ENCODE measurements at regions not wholly inside any gene's neighbourhood (a gene's known extent, or its start where the extent isn't known, plus 50 kb on each side); places are given as distances from the start of the nearest gene placed in this dataset.
"Not testable (repeated sequence)": the region's sequence is repeated elsewhere in the genome, so short reads cannot be mapped to it uniquely, and the experiment has no call there.

GRCh38 chr4:66482186-66482585, 811.9 kb upstream of the EPHA5 start:
- in situ Hi-C loops (cut with HindIII; ENCODE audit: low sequenced_read_pairs), result no loop called here

GRCh38 chr4:66475596-66475995, 805.3 kb upstream of the EPHA5 start:
- in situ Hi-C loops (cut with HindIII; ENCODE audit: low sequenced_read_pairs), result no loop called here

GRCh38 chr4:66465111-66465510, 794.8 kb upstream of the EPHA5 start:
- in situ Hi-C loops (cut with HindIII; ENCODE audit: low sequenced_read_pairs), result no loop called here

- in situ Hi-C loops (cut with HindIII; ENCODE audit: low sequenced_read_pairs), result not testable (repeated sequence)
Measured at GRCh38 chr4:66462890-66463289, 792.6 kb upstream of the EPHA5 start.

GRCh38 chr4:66451741-66452140, 781.5 kb upstream of the EPHA5 start:
- in situ Hi-C loops (cut with HindIII; ENCODE audit: low sequenced_read_pairs), result no loop called here

GRCh38 chr4:66443008-66443407, 772.7 kb upstream of the EPHA5 start:
- in situ Hi-C loops (cut with HindIII; ENCODE audit: low sequenced_read_pairs), result no loop called here

- in situ Hi-C loops (cut with HindIII; ENCODE audit: low sequenced_read_pairs), result no loop called here
Measured at GRCh38 chr4:66439508-66439907, 769.2 kb upstream of the EPHA5 start.

GRCh38 chr4:66433706-66434105, 763.4 kb upstream of the EPHA5 start:
- in situ Hi-C loops (cut with HindIII; ENCODE audit: low sequenced_read_pairs), result no loop called here

GRCh38 chr4:66430856-66431255, 760.6 kb upstream of the EPHA5 start:
- in situ Hi-C loops (cut with HindIII; ENCODE audit: low sequenced_read_pairs), result no loop called here

- in situ Hi-C loops (cut with HindIII; ENCODE audit: low sequenced_read_pairs), result no loop called here
Measured at GRCh38 chr4:66429276-66429675, 759.0 kb upstream of the EPHA5 start.

- in situ Hi-C loops (cut with HindIII; ENCODE audit: low sequenced_read_pairs), result no loop called here
Measured at GRCh38 chr4:66416425-66416824, 746.1 kb upstream of the EPHA5 start.

GRCh38 chr4:66404141-66404540, 733.9 kb upstream of the EPHA5 start:
- in situ Hi-C loops (cut with HindIII; ENCODE audit: low sequenced_read_pairs), result no loop called here

GRCh38 chr4:66376921-66377320, 706.6 kb upstream of the EPHA5 start:
- in situ Hi-C loops (cut with HindIII; ENCODE audit: low sequenced_read_pairs), result no loop called here

GRCh38 chr4:66376396-66376795, 706.1 kb upstream of the EPHA5 start:
- in situ Hi-C loops (cut with HindIII; ENCODE audit: low sequenced_read_pairs), result no loop called here

GRCh38 chr4:66373268-66373667, 703.0 kb upstream of the EPHA5 start:
- in situ Hi-C loops (cut with HindIII; ENCODE audit: low sequenced_read_pairs), result no loop called here

- in situ Hi-C loops (cut with HindIII; ENCODE audit: low sequenced_read_pairs), result no loop called here
Measured at GRCh38 chr4:66372706-66373105, 702.4 kb upstream of the EPHA5 start.

GRCh38 chr4:66367043-66367660, 696.9 kb upstream of the EPHA5 start:
- in situ Hi-C loops (cut with HindIII; ENCODE audit: low sequenced_read_pairs), result no loop called here

- in situ Hi-C loops (cut with HindIII; ENCODE audit: low sequenced_read_pairs), result not testable (repeated sequence)
Measured at GRCh38 chr4:66360395-66360794, 690.1 kb upstream of the EPHA5 start.

GRCh38 chr4:66357316-66357715, 687.0 kb upstream of the EPHA5 start:
- in situ Hi-C loops (cut with HindIII; ENCODE audit: low sequenced_read_pairs), result no loop called here

GRCh38 chr4:66355328-66355727, 685.0 kb upstream of the EPHA5 start:
- in situ Hi-C loops (cut with HindIII; ENCODE audit: low sequenced_read_pairs), result no loop called here

- in situ Hi-C loops (cut with HindIII; ENCODE audit: low sequenced_read_pairs), result no loop called here
Measured at GRCh38 chr4:66351761-66352160, 681.5 kb upstream of the EPHA5 start.

GRCh38 chr4:66340286-66340893, 670.1 kb upstream of the EPHA5 start:
- in situ Hi-C loops (cut with HindIII; ENCODE audit: low sequenced_read_pairs), result no loop called here

GRCh38 chr4:66339007-66339406, 668.7 kb upstream of the EPHA5 start:
- in situ Hi-C loops (cut with HindIII; ENCODE audit: low sequenced_read_pairs), result no loop called here

All from DLD1 (cell line).